ENCODE measurements at regions not wholly inside any gene's neighbourhood (a gene's known extent, or its start where the extent isn't known, plus 50 kb on each side); places are given as distances from the start of the nearest gene placed in this dataset.

DNA sequence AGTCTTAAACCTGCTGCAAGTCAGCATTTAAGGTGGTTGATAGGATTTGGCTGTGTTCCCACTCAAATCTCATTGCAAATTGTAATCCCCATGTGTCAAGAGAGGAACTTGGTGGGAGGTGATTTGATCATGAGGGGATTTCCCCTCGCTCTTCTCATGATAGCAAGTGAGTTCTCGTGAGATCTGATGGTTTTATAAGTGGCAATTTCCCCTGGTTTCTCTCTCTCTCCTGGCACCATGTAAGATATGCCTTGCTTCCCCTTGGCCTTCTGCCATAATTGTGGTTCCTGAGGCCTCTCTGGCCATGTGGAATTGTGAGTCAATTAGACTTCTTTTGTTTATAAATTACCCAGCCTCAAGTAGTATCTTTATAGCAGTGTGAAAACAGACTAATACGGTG lies 84.3 kb upstream of the SMC2 start (continued):
- TF ChIP-seq RBBP5 (IDR thresholded peaks at IDR 0.05; ENCODE audit: borderline replicate concordance, low read depth, low read length) (no peak), KDM4A (IDR thresholded peaks at IDR 0.05; ENCODE audit: low read depth, low read length, severe bottlenecking) (no peak), FOSL1 (IDR thresholded peaks at IDR 0.05; ENCODE audit: insufficient read depth, low read depth, low read length) (no peak), SP1 (IDR thresholded peaks at IDR 0.05; ENCODE audit: low read depth, low read length) (no peak), EP300 (IDR thresholded peaks at IDR 0.05; ENCODE audit: borderline replicate concordance in 1 of 2, low read depth in 2 of 2, low read length in 2 of 2) (no peak), KDM5A (IDR thresholded peaks at IDR 0.05; ENCODE audit: low read length) (no peak)
